Activated CD8-positive, alpha-beta T cell treated with anti-CD3 and anti-CD28 coated beads for 36 hours (primary cell): ENCODE measurements at regions not wholly inside any gene's neighbourhood (a gene's known extent, or its start where the extent isn't known, plus 50 kb on each side); places are given as distances from the start of the nearest gene placed in this dataset.
"Not testable (repeated sequence)": the region's sequence is repeated elsewhere in the genome, so short reads cannot be mapped to it uniquely, and the experiment has no call there.

Experiments
- ATAC-seq: fragments of 200-7000 bp; cut with Tn5 transposase; one replicate; pipeline ENCODE4 v1.10.0; 2021; ENCODE audit warnings: mild to moderate bottlenecking, moderate library complexity
- CTCF ChIA-PET: fragments of 350-600 bp; sonication (Branson Sonifier 250); formaldehyde crosslinking; loops from one replicate; lab custom pipeline; 2021; ENCODE audit warnings: antibody characterized with exemption; lab: Charles Lee
- POLR2A ChIA-PET: fragments of 350-600 bp; sonication (Branson Sonifier 250); formaldehyde crosslinking; loops from one replicate; lab custom pipeline; 2021; ENCODE audit warnings: antibody characterized with exemption; lab: Charles Lee
- DNase-seq: peaks from one replicate; pipeline ENCODE4 v3.0.0-alpha.2; 2020
- H3K27ac Mint-ChIP-seq: one replicate; pipeline ENCODE4 v1.8.0; 2021; ENCODE audit warnings: mild to moderate bottlenecking, mixed read lengths
- H3K27me3 Mint-ChIP-seq: one replicate; pipeline ENCODE4 v1.8.0; 2021; ENCODE audit warnings: mixed read lengths
- H3K36me3 Mint-ChIP-seq: one replicate; pipeline ENCODE4 v1.8.0; 2021; ENCODE audit warnings: low read depth, mixed read lengths
- H3K4me1 Mint-ChIP-seq: one replicate; pipeline ENCODE4 v1.8.0; 2021; ENCODE audit warnings: low read depth, mixed read lengths
- H3K4me3 Mint-ChIP-seq: one replicate; pipeline ENCODE4 v1.8.0; 2021; ENCODE audit warnings: mild to moderate bottlenecking, moderate library complexity, mixed read lengths
- H3K9me3 Mint-ChIP-seq: one replicate; pipeline ENCODE4 v1.8.0; 2021; ENCODE audit warnings: mixed read lengths
- CTCF ChIP-seq: fragments of 200-600 bp; IDR thresholded peaks from one replicate; pipeline ENCODE4 v1.8.0; 2022; ENCODE audit warnings: antibody characterized with exemption, mild to moderate bottlenecking
- intact Hi-C: fragments of 100-400 bp; cut with micrococcal nuclease; formaldehyde crosslinking; loops from one replicate; pipeline ENCODE4 v1.10.0; 2022

- intact Hi-C loops, result no loop called here
- CTCF ChIA-PET, result interaction anchor here (1.6 kb wide), 1 partner anchor 490 kb away, joined by 4 read pairs; no protein-coding TSS in a partner anchor
Measured at GRCh38 chr17:77529328-77529650, 388.5 kb downstream of the SEC14L1 start.

GRCh38 chr17:77530591-77530990, 389.8 kb downstream of the SEC14L1 start:
- peaks cover 18% of the 10 kb centered on the region for H3K27me3 Mint-ChIP-seq
- peaks cover 7% of the 10 kb centered on the region for H3K4me1 Mint-ChIP-seq
- no peak overlapping the region for H3K4me3 Mint-ChIP-seq
- ATAC-seq, result no peak
- ChIA-PET CTCF (no interaction called here), POLR2A (no interaction called here)
- H3K9me3 Mint-ChIP-seq, result peaks cover 7% of the 10 kb centered on the region
- intact Hi-C loops, result no loop called here
- H3K27ac Mint-ChIP-seq, result no peak overlapping the region
- no peak for DNase-seq
- peaks cover 4% of the 10 kb centered on the region for H3K36me3 Mint-ChIP-seq
- TF ChIP-seq CTCF, result no peak

More at GRCh38 chr17:77529328-77529650, 388.5 kb downstream of the SEC14L1 start:
- peak overlapping the region; percentile 62 for H3K4me3 Mint-ChIP-seq
- DNase-seq (no peak), ATAC-seq (no peak)
- H3K27me3 Mint-ChIP-seq, result peaks cover 18% of the 10 kb centered on the region
- H3K36me3 Mint-ChIP-seq, result peaks cover 1% of the 10 kb centered on the region
- POLR2A ChIA-PET, result interaction anchor here (1.8 kb wide), 1 partner anchor 23 kb away, joined by 5 read pairs; no protein-coding TSS in a partner anchor
- no peak overlapping the region for H3K27ac Mint-ChIP-seq
- H3K4me1 Mint-ChIP-seq, result peaks cover 1% of the 10 kb centered on the region
- peaks cover 1% of the 10 kb centered on the region for H3K9me3 Mint-ChIP-seq
- TF ChIP-seq CTCF, result no peak

- Mint-ChIP-seq H3K4me1 (peaks cover 11% of the 10 kb centered on the region), H3K4me3 (no peak overlapping the region), H3K36me3 (peaks cover 4% of the 10 kb centered on the region), H3K9me3 (peaks cover 7% of the 10 kb centered on the region), H3K27me3 (peaks cover 18% of the 10 kb centered on the region), H3K27ac (no peak overlapping the region)
- ChIA-PET CTCF (no interaction called here), POLR2A (no interaction called here)
- no peak for DNase-seq
- no peak for ATAC-seq
- intact Hi-C loops, result no loop called here
- TF ChIP-seq CTCF, result no peak
Measured at GRCh38 chr17:77531002-77531401, 390.2 kb downstream of the SEC14L1 start.

GRCh38 chr17:77531641-77532040, 390.9 kb downstream of the SEC14L1 start:
- no peak for DNase-seq
- intact Hi-C loops, result no loop called here
- CTCF ChIA-PET, result interaction anchor here (1.5 kb wide), 1 partner anchor 11 kb away, joined by 3 read pairs; no protein-coding TSS in a partner anchor

GRCh38 chr17:77533697-77534096, 392.9 kb downstream of the SEC14L1 start:
- ATAC-seq, intact Hi-C loops, H3K4me3 Mint-ChIP-seq, DNase-seq, CTCF ChIA-PET, H3K36me3 Mint-ChIP-seq, H3K27ac Mint-ChIP-seq, H3K9me3 Mint-ChIP-seq, POLR2A ChIA-PET: not testable (repeated sequence)
- Mint-ChIP-seq H3K4me1 (peaks cover 13% of the 10 kb centered on the region), H3K27me3 (peaks cover 11% of the 10 kb centered on the region)

More at GRCh38 chr17:77531641-77532040, 390.9 kb downstream of the SEC14L1 start:
- H3K4me3 Mint-ChIP-seq, result no peak overlapping the region
- POLR2A ChIA-PET, result no interaction called here
- TF ChIP-seq CTCF, result no peak
- ATAC-seq, result no peak
- H3K36me3 Mint-ChIP-seq, result peaks cover 4% of the 10 kb centered on the region
- H3K9me3 Mint-ChIP-seq, result peaks cover 7% of the 10 kb centered on the region
- peaks cover 13% of the 10 kb centered on the region for H3K4me1 Mint-ChIP-seq
- H3K27me3 Mint-ChIP-seq, result peaks cover 18% of the 10 kb centered on the region
- no peak overlapping the region for H3K27ac Mint-ChIP-seq

GRCh38 chr17:77534137-77534536, 393.4 kb downstream of the SEC14L1 start:
- Mint-ChIP-seq H3K4me1 (peaks cover 12% of the 10 kb centered on the region), H3K4me3 (no peak overlapping the region), H3K36me3 (peaks cover 4% of the 10 kb centered on the region), H3K27me3 (peaks cover 8% of the 10 kb centered on the region), H3K9me3 (peaks cover 7% of the 10 kb centered on the region), H3K27ac (no peak overlapping the region)
- ChIA-PET POLR2A (no interaction called here), CTCF (no interaction called here)
- intact Hi-C loops, result no loop called here
- no peak for DNase-seq
- TF ChIP-seq CTCF, result no peak
- no peak for ATAC-seq
